ENCODE measurements at regions not wholly inside any gene's neighbourhood (a gene's known extent, or its start where the extent isn't known, plus 50 kb on each side); places are given as distances from the start of the nearest gene placed in this dataset.

- no peak for TF ChIP-seq POLR2AphosphoS5 (IDR thresholded peaks at IDR 0.05; ENCODE audit: low read depth, low read length)
- no peak for TF ChIP-seq TCF7L2 (IDR thresholded peaks at IDR 0.05; ENCODE audit: low read depth, low read length)
- no peak for TF ChIP-seq REST (IDR thresholded peaks at IDR 0.05; ENCODE audit: insufficient read depth in 1 of 2, low read depth in 2 of 2, low read length in 1 of 2)
- ChIA-PET POLR2A (no interaction called here), CTCF (interaction anchor here (0.6 kb wide), 1 partner anchor 140 kb away, joined by 3 read pairs; no protein-coding TSS in a partner anchor)
- Histone ChIP-seq H3K27me3 (ENCODE audit: control insufficient read depth, insufficient read depth, low read length) (no peaks in the 10 kb centered on the region), H3K9me3 (ENCODE audit: control insufficient read depth, insufficient read depth, low read depth, low read length) (no peaks in the 10 kb centered on the region), H3K4me3 (ENCODE audit: low read depth in 2 of 2, low read length in 2 of 2) (no peak overlapping the region), H3K27ac (ENCODE audit: low read length) (no peak overlapping the region), H3K36me3 (ENCODE audit: control insufficient read depth, insufficient read depth, low read length) (no peaks in the 10 kb centered on the region), H3K4me1 (ENCODE audit: control insufficient read depth, insufficient read depth, low read length) (no peaks in the 10 kb centered on the region)
- DNase-seq (ENCODE audit: low read depth, low spot score) (no peak), ATAC-seq (no peak)
- in situ Hi-C loops (cut with HindIII; ENCODE audit: low pct_unique_long_range_greater_than_20kb, low sequenced_read_pairs) (no loop called here), intact Hi-C loops (cut with micrococcal nuclease; ENCODE audit: unreplicated experiment) (loop anchor here (10.0 kb wide), 1 partner anchor 132 kb away; no protein-coding TSS in a partner anchor)
- BruUV-seq (replicated peaks), result no TSS peak
Observed at GRCh38 chr4:73312967-73313366, 54.4 kb upstream of the ANKRD17 start.

DNA sequence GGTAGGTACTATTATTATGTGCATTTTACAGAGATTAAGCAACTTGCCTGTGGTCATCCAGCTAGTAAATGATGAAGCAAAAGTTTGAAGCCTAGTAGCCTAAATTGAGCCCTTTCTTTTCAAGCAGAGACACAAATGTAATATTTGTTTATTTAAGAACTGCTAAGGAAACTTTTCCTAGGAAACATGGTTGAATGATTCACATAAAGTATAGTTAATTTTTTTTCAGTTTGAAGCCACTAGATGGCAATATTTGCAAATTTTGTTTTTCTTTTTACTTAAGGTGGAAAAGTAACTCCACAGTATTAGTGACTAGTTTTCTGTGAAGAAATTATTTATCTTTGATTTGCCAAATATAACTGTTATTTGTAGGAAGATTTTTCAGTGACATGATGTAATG lies 52.8 kb upstream of the ANKRD17 start:
- DNase-seq (ENCODE audit: low read depth, low spot score), result no peak
- Histone ChIP-seq H3K27ac (ENCODE audit: low read length) (no peak overlapping the region), H3K9me3 (ENCODE audit: control insufficient read depth, insufficient read depth, low read depth, low read length) (no peaks in the 10 kb centered on the region), H3K4me3 (ENCODE audit: low read depth in 2 of 2, low read length in 2 of 2) (no peak overlapping the region), H3K27me3 (ENCODE audit: control insufficient read depth, insufficient read depth, low read length) (no peaks in the 10 kb centered on the region), H3K4me1 (ENCODE audit: control insufficient read depth, insufficient read depth, low read length) (no peaks in the 10 kb centered on the region), H3K36me3 (ENCODE audit: control insufficient read depth, insufficient read depth, low read length) (no peaks in the 10 kb centered on the region)
- CTCF ChIA-PET, result no interaction called here
- BruUV-seq (replicated peaks), result no TSS peak
- intact Hi-C loops (cut with micrococcal nuclease; ENCODE audit: unreplicated experiment) (loop anchor here (10.0 kb wide), 1 partner anchor 133 kb away; no protein-coding TSS in a partner anchor), in situ Hi-C loops (cut with HindIII; ENCODE audit: low pct_unique_long_range_greater_than_20kb, low sequenced_read_pairs) (no loop called here)
- TF ChIP-seq REST (IDR thresholded peaks at IDR 0.05; ENCODE audit: insufficient read depth in 1 of 2, low read depth in 2 of 2, low read length in 1 of 2) (no peak), CTCF (IDR thresholded peaks at IDR 0.05) (peak; percentile 34; the same call in 1 of the 2 replicates)
- POLR2A ChIA-PET, result no interaction called here
- ATAC-seq, result no peak

Measured in Panc1 (cell line).